ENCODE measurements at regions not wholly inside any gene's neighbourhood (a gene's known extent, or its start where the extent isn't known, plus 50 kb on each side); places are given as distances from the start of the nearest gene placed in this dataset.

DNA sequence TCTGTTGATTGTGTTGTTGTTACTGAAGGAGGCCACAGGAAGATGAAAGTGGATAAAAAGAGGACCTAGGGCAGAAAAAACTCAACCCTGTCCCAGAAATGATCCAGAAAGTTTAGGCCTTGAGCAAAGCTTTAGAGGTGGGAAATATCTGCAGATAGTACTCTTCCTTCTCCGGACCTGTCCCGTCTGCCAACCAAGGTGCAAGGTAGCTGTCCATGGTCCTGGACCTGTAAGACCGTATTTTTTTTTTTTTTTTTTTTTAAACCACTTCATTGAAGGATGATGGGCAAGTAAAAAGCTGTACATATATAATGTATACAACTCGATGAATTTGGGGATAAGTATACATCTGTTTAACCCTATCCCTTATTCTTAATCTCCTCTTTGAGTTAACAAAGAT is 225.9 kb downstream of the OLFM4 start:
- H3K36me3 ChIP-seq (ENCODE audit: control insufficient read depth, insufficient read depth, low read length), result no peaks in the 10 kb centered on the region
- H3K4me3 ChIP-seq (ENCODE audit: insufficient read depth, low read depth, low read length, poor library complexity, severe bottlenecking), result no peak overlapping the region
- no peaks in the 10 kb centered on the region for H3K9me3 ChIP-seq (ENCODE audit: control insufficient read depth, low read length)
- H3K27ac ChIP-seq (ENCODE audit: insufficient read depth, low read length, poor library complexity, severe bottlenecking), result no peak overlapping the region
- H3K27me3 ChIP-seq (replicated peaks; ENCODE audit: control insufficient read depth, insufficient read depth, low read length, poor library complexity, severe bottlenecking), result no peaks in the 10 kb centered on the region
- no peaks in the 10 kb centered on the region for H3K4me1 ChIP-seq (ENCODE audit: control insufficient read depth, insufficient read depth, low read length, poor library complexity, severe bottlenecking)
- no peak for DNase-seq

DNA sequence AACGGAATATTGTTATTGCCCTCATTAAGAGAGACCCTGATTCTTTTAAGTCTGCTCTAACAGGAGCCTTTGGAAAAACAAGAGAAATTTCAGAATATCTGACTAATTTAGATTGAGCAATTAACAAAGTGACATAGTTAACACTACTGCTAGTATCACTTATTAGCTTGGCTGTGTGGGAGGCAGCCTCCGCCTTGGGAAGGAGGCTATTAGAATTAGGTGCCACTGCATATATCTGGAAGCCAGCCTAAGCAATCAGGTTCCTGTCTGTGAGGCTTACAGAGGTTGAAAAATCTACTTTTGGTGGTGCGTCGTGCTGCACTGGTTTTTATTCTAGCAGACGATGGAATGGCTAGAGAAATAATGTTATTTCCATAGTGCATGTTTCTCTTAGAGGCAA is 227.2 kb downstream of the OLFM4 start:
- no peak for DNase-seq
- Histone ChIP-seq H3K4me3 (ENCODE audit: insufficient read depth, low read depth, low read length, poor library complexity, severe bottlenecking) (no peak overlapping the region), H3K4me1 (ENCODE audit: control insufficient read depth, insufficient read depth, low read length, poor library complexity, severe bottlenecking) (no peaks in the 10 kb centered on the region), H3K9me3 (ENCODE audit: control insufficient read depth, low read length) (no peaks in the 10 kb centered on the region), H3K36me3 (ENCODE audit: control insufficient read depth, insufficient read depth, low read length) (no peaks in the 10 kb centered on the region), H3K27ac (ENCODE audit: insufficient read depth, low read length, poor library complexity, severe bottlenecking) (no peak overlapping the region), H3K27me3 (replicated peaks; ENCODE audit: control insufficient read depth, insufficient read depth, low read length, poor library complexity, severe bottlenecking) (no peaks in the 10 kb centered on the region)

DNA sequence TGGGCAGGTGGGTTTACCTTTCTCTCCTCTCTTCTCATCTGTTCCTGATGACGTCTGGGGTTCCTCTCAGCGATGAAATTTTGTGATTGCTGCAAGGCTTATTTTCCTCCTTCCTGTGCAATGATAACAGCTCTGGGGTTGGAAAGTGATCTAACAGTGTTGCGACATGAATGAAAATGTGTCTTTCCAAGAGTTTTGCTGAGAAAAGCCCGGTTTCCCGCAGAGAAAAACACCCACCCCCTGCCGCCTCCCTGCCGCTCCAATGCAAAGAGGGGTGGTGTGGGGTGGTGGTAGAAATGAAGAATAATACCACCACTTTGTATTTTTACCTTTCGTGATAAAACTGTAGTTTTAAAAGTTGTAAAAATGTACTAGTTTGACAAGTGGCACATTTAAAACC is 232.0 kb downstream of the OLFM4 start:
- no peak for DNase-seq
- Histone ChIP-seq H3K27me3 (replicated peaks; ENCODE audit: control insufficient read depth, insufficient read depth, low read length, poor library complexity, severe bottlenecking) (no peaks in the 10 kb centered on the region), H3K9me3 (ENCODE audit: control insufficient read depth, low read length) (no peaks in the 10 kb centered on the region), H3K27ac (ENCODE audit: insufficient read depth, low read length, poor library complexity, severe bottlenecking) (no peak overlapping the region), H3K36me3 (ENCODE audit: control insufficient read depth, insufficient read depth, low read length) (no peaks in the 10 kb centered on the region), H3K4me3 (ENCODE audit: insufficient read depth, low read depth, low read length, poor library complexity, severe bottlenecking) (no peak overlapping the region), H3K4me1 (ENCODE audit: control insufficient read depth, insufficient read depth, low read length, poor library complexity, severe bottlenecking) (no peaks in the 10 kb centered on the region)

DNA sequence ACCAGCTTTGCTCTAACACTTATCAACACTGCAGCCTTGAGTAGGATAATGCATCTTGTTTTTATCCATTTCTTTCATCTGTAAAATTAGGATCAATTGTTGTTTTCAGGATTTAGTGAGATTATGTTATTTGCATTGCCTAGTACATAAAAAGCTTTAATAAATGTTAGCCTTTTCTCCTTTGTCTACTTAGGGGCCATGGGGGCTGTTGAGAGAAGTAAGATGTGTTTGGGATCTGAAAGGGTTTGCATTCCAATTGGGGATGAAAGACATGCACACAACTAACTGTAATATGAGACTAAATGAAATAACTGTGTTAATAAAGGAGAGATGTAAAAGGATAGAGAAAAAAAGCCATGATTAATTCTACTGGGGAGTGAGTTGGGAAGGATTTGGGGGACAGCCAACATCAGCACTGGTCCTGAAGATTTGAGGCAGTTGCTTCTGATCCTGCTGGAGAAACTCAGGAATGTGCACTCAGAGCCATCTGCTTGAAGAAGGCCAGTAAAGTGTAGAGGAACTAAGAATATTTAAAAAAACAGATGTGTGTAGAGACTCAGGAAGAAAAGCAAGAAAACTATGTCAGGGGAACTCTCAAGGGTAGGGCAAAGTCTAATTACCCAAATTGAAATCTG is 236.3 kb downstream of the OLFM4 start:
- H3K36me3 ChIP-seq (ENCODE audit: control insufficient read depth, insufficient read depth, low read length), result no peaks in the 10 kb centered on the region
- DNase-seq, result no peak
- no peaks in the 10 kb centered on the region for H3K27me3 ChIP-seq (replicated peaks; ENCODE audit: control insufficient read depth, insufficient read depth, low read length, poor library complexity, severe bottlenecking)
- H3K9me3 ChIP-seq (ENCODE audit: control insufficient read depth, low read length), result no peaks in the 10 kb centered on the region
- H3K4me1 ChIP-seq (ENCODE audit: control insufficient read depth, insufficient read depth, low read length, poor library complexity, severe bottlenecking), result no peaks in the 10 kb centered on the region
- no peak overlapping the region for H3K4me3 ChIP-seq (ENCODE audit: insufficient read depth, low read depth, low read length, poor library complexity, severe bottlenecking)
- H3K27ac ChIP-seq (ENCODE audit: insufficient read depth, low read length, poor library complexity, severe bottlenecking), result no peak overlapping the region

DNA sequence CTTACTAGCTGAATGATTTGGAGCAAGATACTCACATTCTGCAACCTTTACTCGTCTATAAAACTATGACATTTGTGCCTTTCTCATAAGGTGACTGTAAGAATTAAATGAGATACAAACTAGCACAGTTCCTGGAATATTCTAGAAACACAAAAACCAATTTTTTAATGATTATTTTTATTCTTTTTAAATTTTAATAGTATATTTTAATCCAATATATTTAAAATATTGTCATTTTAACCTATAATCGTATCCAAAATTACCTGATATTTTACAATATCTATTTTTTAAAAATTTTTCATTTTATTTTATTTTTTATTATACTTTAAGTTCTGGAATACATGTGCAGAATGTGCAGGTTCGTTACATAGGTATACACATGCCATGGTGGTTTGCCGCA is 238.1 kb downstream of the OLFM4 start:
- H3K27me3 ChIP-seq (replicated peaks; ENCODE audit: control insufficient read depth, insufficient read depth, low read length, poor library complexity, severe bottlenecking), result no peaks in the 10 kb centered on the region
- no peak overlapping the region for H3K4me3 ChIP-seq (ENCODE audit: insufficient read depth, low read depth, low read length, poor library complexity, severe bottlenecking)
- no peak overlapping the region for H3K27ac ChIP-seq (ENCODE audit: insufficient read depth, low read length, poor library complexity, severe bottlenecking)
- no peaks in the 10 kb centered on the region for H3K9me3 ChIP-seq (ENCODE audit: control insufficient read depth, low read length)
- no peaks in the 10 kb centered on the region for H3K36me3 ChIP-seq (ENCODE audit: control insufficient read depth, insufficient read depth, low read length)
- H3K4me1 ChIP-seq (ENCODE audit: control insufficient read depth, insufficient read depth, low read length, poor library complexity, severe bottlenecking), result no peaks in the 10 kb centered on the region
- no peak for DNase-seq

DNA sequence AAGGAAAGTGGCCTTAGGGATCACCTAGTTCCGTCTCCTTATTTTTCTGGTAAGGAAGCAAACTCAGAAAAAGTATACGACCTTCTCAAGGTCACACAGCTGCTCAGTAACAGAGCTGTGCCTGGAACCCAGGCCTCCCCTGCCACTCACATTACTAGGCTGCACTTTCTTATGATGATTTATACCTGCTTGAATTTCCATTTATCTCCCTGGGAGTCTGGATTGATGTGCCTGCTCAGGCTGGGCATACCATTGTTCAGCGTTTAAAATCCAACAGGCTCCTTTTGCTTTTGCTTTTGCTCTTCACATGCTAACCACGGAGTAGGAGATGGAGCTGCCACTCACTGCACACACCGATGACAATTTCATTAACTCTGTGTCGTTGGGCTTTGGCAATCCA is 241.0 kb downstream of the OLFM4 start:
- DNase-seq, result no peak

DNA sequence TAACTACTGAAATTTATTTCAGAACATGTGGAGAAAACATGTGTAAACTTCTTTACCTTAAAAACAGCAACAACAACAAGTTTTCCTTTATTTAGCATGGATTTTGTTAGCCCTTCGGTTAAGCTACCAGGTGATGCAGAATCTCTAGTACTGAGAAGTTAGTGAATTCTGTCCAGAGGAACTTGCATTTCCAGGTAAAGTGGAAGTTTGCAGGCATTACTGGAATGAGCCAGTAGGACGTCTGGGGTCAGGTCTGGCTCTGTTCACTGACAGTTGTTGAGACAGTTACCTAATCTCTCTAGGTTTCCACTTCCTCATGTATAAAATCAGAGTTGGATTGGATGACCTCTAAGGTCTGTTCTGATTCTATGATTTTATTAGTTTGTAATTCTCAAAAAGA is 244.3 kb downstream of the OLFM4 start:
- H3K27ac ChIP-seq (ENCODE audit: insufficient read depth, low read length, poor library complexity, severe bottlenecking), result no peak overlapping the region
- DNase-seq, result no peak
- no peaks in the 10 kb centered on the region for H3K27me3 ChIP-seq (replicated peaks; ENCODE audit: control insufficient read depth, insufficient read depth, low read length, poor library complexity, severe bottlenecking)
- H3K4me3 ChIP-seq (ENCODE audit: insufficient read depth, low read depth, low read length, poor library complexity, severe bottlenecking), result no peak overlapping the region
- no peaks in the 10 kb centered on the region for H3K9me3 ChIP-seq (ENCODE audit: control insufficient read depth, low read length)
- H3K36me3 ChIP-seq (ENCODE audit: control insufficient read depth, insufficient read depth, low read length), result no peaks in the 10 kb centered on the region
- no peaks in the 10 kb centered on the region for H3K4me1 ChIP-seq (ENCODE audit: control insufficient read depth, insufficient read depth, low read length, poor library complexity, severe bottlenecking)

More for the DNA sequence above, 241.0 kb downstream of the OLFM4 start:
- Histone ChIP-seq H3K27me3 (replicated peaks; ENCODE audit: control insufficient read depth, insufficient read depth, low read length, poor library complexity, severe bottlenecking) (no peaks in the 10 kb centered on the region), H3K27ac (ENCODE audit: insufficient read depth, low read length, poor library complexity, severe bottlenecking) (no peak overlapping the region), H3K4me1 (ENCODE audit: control insufficient read depth, insufficient read depth, low read length, poor library complexity, severe bottlenecking) (no peaks in the 10 kb centered on the region), H3K9me3 (ENCODE audit: control insufficient read depth, low read length) (no peaks in the 10 kb centered on the region), H3K4me3 (ENCODE audit: insufficient read depth, low read depth, low read length, poor library complexity, severe bottlenecking) (no peak overlapping the region), H3K36me3 (ENCODE audit: control insufficient read depth, insufficient read depth, low read length) (no peaks in the 10 kb centered on the region)

DNA sequence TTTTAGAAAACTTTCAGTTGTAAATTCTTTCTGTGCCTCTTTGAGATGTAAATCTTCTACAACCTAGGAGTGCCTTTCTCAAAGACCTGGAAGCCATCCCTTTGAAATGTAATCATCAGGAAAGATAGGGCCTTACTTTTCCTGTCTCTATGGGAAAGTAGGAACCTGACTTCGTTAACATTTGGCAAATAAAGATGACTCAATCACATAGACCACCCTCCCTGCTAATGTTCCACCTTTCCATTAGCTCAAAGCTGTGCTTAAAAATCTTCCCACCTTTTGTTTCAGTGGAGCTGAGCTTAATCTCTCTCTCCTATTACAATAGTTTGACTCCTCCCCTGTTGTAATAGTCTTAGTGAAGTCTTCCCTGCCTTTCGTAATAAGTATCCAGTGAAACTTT is 247.7 kb downstream of the OLFM4 start:
- no peaks in the 10 kb centered on the region for H3K27me3 ChIP-seq (replicated peaks; ENCODE audit: control insufficient read depth, insufficient read depth, low read length, poor library complexity, severe bottlenecking)
- no peak overlapping the region for H3K27ac ChIP-seq (ENCODE audit: insufficient read depth, low read length, poor library complexity, severe bottlenecking)
- no peaks in the 10 kb centered on the region for H3K9me3 ChIP-seq (ENCODE audit: control insufficient read depth, low read length)
- no peak overlapping the region for H3K4me3 ChIP-seq (ENCODE audit: insufficient read depth, low read depth, low read length, poor library complexity, severe bottlenecking)
- H3K4me1 ChIP-seq (ENCODE audit: control insufficient read depth, insufficient read depth, low read length, poor library complexity, severe bottlenecking), result no peaks in the 10 kb centered on the region
- no peak for DNase-seq
- no peaks in the 10 kb centered on the region for H3K36me3 ChIP-seq (ENCODE audit: control insufficient read depth, insufficient read depth, low read length)

DNA sequence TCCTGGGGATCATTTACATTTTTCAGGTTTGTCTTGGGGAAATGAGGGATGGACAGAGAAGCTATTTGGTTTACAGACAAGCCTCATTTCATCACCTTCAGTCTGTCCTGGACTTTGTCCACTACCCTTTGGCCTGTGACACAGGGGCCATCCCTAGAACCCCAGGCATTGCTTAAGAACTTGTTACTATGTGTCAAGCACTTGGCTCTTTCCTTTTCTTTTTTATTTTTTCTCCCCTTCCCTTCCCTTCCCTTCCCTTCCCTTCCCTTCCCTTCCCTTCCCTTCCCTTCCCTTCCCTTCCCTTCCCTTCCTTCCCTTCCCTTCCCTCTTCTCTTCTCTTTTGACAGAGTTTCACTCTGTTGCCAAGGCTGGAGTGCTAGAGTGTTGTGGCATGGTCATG is 253.1 kb downstream of the OLFM4 start:
- Histone ChIP-seq H3K36me3 (ENCODE audit: control insufficient read depth, insufficient read depth, low read length) (no peaks in the 10 kb centered on the region), H3K4me1 (ENCODE audit: control insufficient read depth, insufficient read depth, low read length, poor library complexity, severe bottlenecking) (no peaks in the 10 kb centered on the region), H3K27ac (ENCODE audit: insufficient read depth, low read length, poor library complexity, severe bottlenecking) (no peak overlapping the region), H3K9me3 (ENCODE audit: control insufficient read depth, low read length) (no peaks in the 10 kb centered on the region), H3K4me3 (ENCODE audit: insufficient read depth, low read depth, low read length, poor library complexity, severe bottlenecking) (no peak overlapping the region), H3K27me3 (replicated peaks; ENCODE audit: control insufficient read depth, insufficient read depth, low read length, poor library complexity, severe bottlenecking) (no peaks in the 10 kb centered on the region)
- DNase-seq, result no peak

DNA sequence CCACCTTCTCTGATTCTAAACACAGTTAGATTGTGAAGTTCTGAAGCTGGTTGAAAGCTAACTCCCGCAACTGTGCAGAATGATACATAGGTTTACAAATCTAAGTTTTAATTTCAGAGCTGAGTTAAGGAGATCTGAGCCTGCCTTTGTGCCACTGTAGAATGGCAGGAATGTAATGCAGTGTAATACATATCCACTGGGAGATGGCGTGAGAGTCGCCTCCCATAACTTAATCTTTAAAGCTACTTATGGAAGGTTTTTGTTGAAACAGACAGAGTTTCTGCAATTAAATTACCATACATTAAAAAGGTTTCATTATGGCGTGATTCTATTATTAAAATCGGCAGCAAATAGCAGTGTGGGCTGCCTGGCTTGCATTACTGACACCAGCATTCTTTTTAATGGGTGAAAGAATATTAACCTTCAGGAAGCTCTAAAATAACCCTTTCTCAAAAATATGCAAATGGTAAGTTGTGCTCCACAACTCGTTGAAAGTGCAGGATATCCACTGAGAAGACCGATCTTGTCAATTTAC is 257.4 kb downstream of the OLFM4 start:
- Histone ChIP-seq H3K9me3 (ENCODE audit: control insufficient read depth, low read length) (no peaks in the 10 kb centered on the region), H3K4me1 (ENCODE audit: control insufficient read depth, insufficient read depth, low read length, poor library complexity, severe bottlenecking) (no peaks in the 10 kb centered on the region), H3K27ac (ENCODE audit: insufficient read depth, low read length, poor library complexity, severe bottlenecking) (no peak overlapping the region), H3K27me3 (replicated peaks; ENCODE audit: control insufficient read depth, insufficient read depth, low read length, poor library complexity, severe bottlenecking) (no peaks in the 10 kb centered on the region), H3K36me3 (ENCODE audit: control insufficient read depth, insufficient read depth, low read length) (no peaks in the 10 kb centered on the region), H3K4me3 (ENCODE audit: insufficient read depth, low read depth, low read length, poor library complexity, severe bottlenecking) (no peak overlapping the region)
- DNase-seq, result no peak
